ENCODE measurements at regions not wholly inside any gene's neighbourhood (a gene's known extent, or its start where the extent isn't known, plus 50 kb on each side); places are given as distances from the start of the nearest gene placed in this dataset.

GRCh38 chr7:128178611-128179010, 62.5 kb upstream of the LEP start:
- Mint-ChIP-seq H3K4me3 (no peak overlapping the region), H3K9me3 (no peaks in the 10 kb centered on the region), H3K27me3 (ENCODE audit: low read depth in 2 of 2) (peaks cover 34 to 60% of the 10 kb centered on the region in 2 donors), H3K4me1 (peaks cover 0 to 4% of the 10 kb centered on the region in 2 donors), H3K27ac (no peak overlapping the region), H3K36me3 (no peaks in the 10 kb centered on the region)
- DNase-seq (no peak), ATAC-seq (no peak)
- WGBS (ENCODE audit: insufficient coverage) = 76% methylated on average over 3 of the region's 3 CpGs
- Histone ChIP-seq H3K36me3 (ENCODE audit: control insufficient read depth, insufficient read depth, low read length) (no peaks in the 10 kb centered on the region), H3K4me3 (ENCODE audit: low read length) (no peak overlapping the region), H3K9me3 (ENCODE audit: control insufficient read depth, insufficient read depth, low read length) (no peaks in the 10 kb centered on the region), H3K27me3 (ENCODE audit: control insufficient read depth, insufficient read depth, low read length) (peaks cover 2% of the 10 kb centered on the region), H3K4me1 (ENCODE audit: control insufficient read depth, insufficient read depth, low read length) (no peaks in the 10 kb centered on the region), H3K27ac (ENCODE audit: low read length) (no peak overlapping the region)
- no peak for TF ChIP-seq CTCF (IDR thresholded peaks at IDR 0.05)
- intact Hi-C loops (cut with micrococcal nuclease) = no loop called here

GRCh38 chr7:128188396-128189230, 52.5 kb upstream of the LEP start:
- Mint-ChIP-seq H3K36me3 (peaks cover 3% of the 10 kb centered on the region), H3K4me3 (no peak overlapping the region), H3K27me3 (ENCODE audit: low read depth in 2 of 2) (peaks cover 34 to 61% of the 10 kb centered on the region in 2 donors), H3K9me3 (no peaks in the 10 kb centered on the region), H3K4me1 (no peaks in the 10 kb centered on the region), H3K27ac (no peak overlapping the region)
- Histone ChIP-seq H3K36me3 (ENCODE audit: control insufficient read depth, insufficient read depth, low read length) (no peaks in the 10 kb centered on the region), H3K27ac (ENCODE audit: low read length) (no peak overlapping the region), H3K9me3 (ENCODE audit: control insufficient read depth, insufficient read depth, low read length) (no peaks in the 10 kb centered on the region), H3K4me1 (ENCODE audit: control insufficient read depth, insufficient read depth, low read length) (no peaks in the 10 kb centered on the region), H3K4me3 (ENCODE audit: low read length) (no peak overlapping the region), H3K27me3 (ENCODE audit: control insufficient read depth, insufficient read depth, low read length) (peaks cover 8% of the 10 kb centered on the region)
- ATAC-seq (no peak), DNase-seq (no peak)
- WGBS (ENCODE audit: insufficient coverage) = 73% methylated on average over 16 of the region's 16 CpGs
- no peak for TF ChIP-seq CTCF (IDR thresholded peaks at IDR 0.05)
- intact Hi-C loops (cut with micrococcal nuclease) = no loop called here

- no peak overlapping the region for H3K4me3 Mint-ChIP-seq
- Histone ChIP-seq H3K27ac (ENCODE audit: low read length) (no peak overlapping the region), H3K4me3 (ENCODE audit: low read length) (no peak overlapping the region), H3K9me3 (ENCODE audit: control insufficient read depth, insufficient read depth, low read length) (peaks cover 3% of the 10 kb centered on the region), H3K4me1 (ENCODE audit: control insufficient read depth, insufficient read depth, low read length) (no peaks in the 10 kb centered on the region), H3K27me3 (ENCODE audit: control insufficient read depth, insufficient read depth, low read length) (peaks cover 8% of the 10 kb centered on the region), H3K36me3 (ENCODE audit: control insufficient read depth, insufficient read depth, low read length) (no peaks in the 10 kb centered on the region)
- DNase-seq = no peak
- intact Hi-C loops (cut with micrococcal nuclease) = no loop called here
- ATAC-seq = no peak
- WGBS (ENCODE audit: insufficient coverage) = 90% methylated on average over 8 of the region's 8 CpGs
- H3K9me3 Mint-ChIP-seq = peaks cover 3% of the 10 kb centered on the region in 2 donors
- no peaks in the 10 kb centered on the region for H3K4me1 Mint-ChIP-seq
- peaks cover 31 to 61% of the 10 kb centered on the region in 2 donors for H3K27me3 Mint-ChIP-seq (ENCODE audit: low read depth in 2 of 2)
- H3K27ac Mint-ChIP-seq = no peak overlapping the region
- peaks cover 11% of the 10 kb centered on the region for H3K36me3 Mint-ChIP-seq
- TF ChIP-seq CTCF (IDR thresholded peaks at IDR 0.05) = no peak
Observed at GRCh38 chr7:128189231-128189930, 51.7 kb upstream of the LEP start.

All from natural killer cell (primary cell).